ENCODE measurements at regions not wholly inside any gene's neighbourhood (a gene's known extent, or its start where the extent isn't known, plus 50 kb on each side); places are given as distances from the start of the nearest gene placed in this dataset.

- TF ChIP-seq CTCF (IDR thresholded peaks at IDR 0.05; ENCODE audit: low read length), result no peak
- no peak for TF ChIP-seq EZH2 (IDR thresholded peaks at IDR 0.05; ENCODE audit: borderline replicate concordance, low read length)
These were observed 807.5 kb upstream of the SORCS1 start for GRCh38 chr10:107971973-107972372.

Data from OCI-LY1 (cell line).